ENCODE measurements at regions not wholly inside any gene's neighbourhood (a gene's known extent, or its start where the extent isn't known, plus 50 kb on each side); places are given as distances from the start of the nearest gene placed in this dataset.
"Not testable (repeated sequence)": the region's sequence is repeated elsewhere in the genome, so short reads cannot be mapped to it uniquely, and the experiment has no call there.

- DNase-seq = no peak
Observed at GRCh38 chr12:68428211-68428610, 96.0 kb upstream of the MDM1 start.

GRCh38 chr12:68428724-68429501 lies 96.8 kb upstream of the MDM1 start:
- no peak for DNase-seq

- DNase-seq = no peak
Observed at GRCh38 chr12:68429696-68430095, 97.5 kb upstream of the MDM1 start.

GRCh38 chr12:68431786-68432185 lies 99.6 kb upstream of the MDM1 start:
- DNase-seq = no peak

GRCh38 chr12:68432622-68433021 lies 100.5 kb upstream of the MDM1 start:
- no peak for DNase-seq

- DNase-seq = no peak
Observed at GRCh38 chr12:68434391-68435298, 102.5 kb upstream of the MDM1 start.

GRCh38 chr12:68435299-68435637 lies 103.1 kb upstream of the MDM1 start:
- no peak for DNase-seq

GRCh38 chr12:68435816-68436215 lies 103.7 kb upstream of the MDM1 start:
- DNase-seq = no peak

GRCh38 chr12:68438601-68439000 lies 106.4 kb upstream of the MDM1 start:
- no peak for DNase-seq

GRCh38 chr12:68439368-68440045 lies 107.3 kb upstream of the MDM1 start:
- DNase-seq = no peak

GRCh38 chr12:68440068-68440581 lies 108.0 kb upstream of the MDM1 start:
- no peak for DNase-seq

- DNase-seq = no peak
Observed at GRCh38 chr12:68441167-68441566, 109.0 kb upstream of the MDM1 start.

GRCh38 chr12:68442353-68442972 lies 110.3 kb upstream of the MDM1 start:
- not testable (repeated sequence) for DNase-seq

GRCh38 chr12:68443695-68444094 lies 111.5 kb upstream of the MDM1 start:
- DNase-seq = not testable (repeated sequence)

- DNase-seq = no peak
Observed at GRCh38 chr12:68445824-68446223, 113.7 kb upstream of the MDM1 start.

- DNase-seq = no peak
Observed at GRCh38 chr12:68446384-68446783, 114.2 kb upstream of the MDM1 start.

- DNase-seq = no peak
Observed at GRCh38 chr12:68446901-68447796, 115.0 kb upstream of the MDM1 start.

GRCh38 chr12:68447797-68448260 lies 115.7 kb upstream of the MDM1 start:
- DNase-seq = no peak

- DNase-seq = no peak
Observed at GRCh38 chr12:68449196-68449595, 117.0 kb upstream of the MDM1 start.

- DNase-seq = peak; percentile 31
Observed at GRCh38 chr12:68450947-68451260, 118.7 kb upstream of the MDM1 start.

GRCh38 chr12:68451261-68452077 lies 119.3 kb upstream of the MDM1 start:
- DNase-seq = peak; percentile 48
